ENCODE measurements at regions not wholly inside any gene's neighbourhood (a gene's known extent, or its start where the extent isn't known, plus 50 kb on each side); places are given as distances from the start of the nearest gene placed in this dataset.

DNA sequence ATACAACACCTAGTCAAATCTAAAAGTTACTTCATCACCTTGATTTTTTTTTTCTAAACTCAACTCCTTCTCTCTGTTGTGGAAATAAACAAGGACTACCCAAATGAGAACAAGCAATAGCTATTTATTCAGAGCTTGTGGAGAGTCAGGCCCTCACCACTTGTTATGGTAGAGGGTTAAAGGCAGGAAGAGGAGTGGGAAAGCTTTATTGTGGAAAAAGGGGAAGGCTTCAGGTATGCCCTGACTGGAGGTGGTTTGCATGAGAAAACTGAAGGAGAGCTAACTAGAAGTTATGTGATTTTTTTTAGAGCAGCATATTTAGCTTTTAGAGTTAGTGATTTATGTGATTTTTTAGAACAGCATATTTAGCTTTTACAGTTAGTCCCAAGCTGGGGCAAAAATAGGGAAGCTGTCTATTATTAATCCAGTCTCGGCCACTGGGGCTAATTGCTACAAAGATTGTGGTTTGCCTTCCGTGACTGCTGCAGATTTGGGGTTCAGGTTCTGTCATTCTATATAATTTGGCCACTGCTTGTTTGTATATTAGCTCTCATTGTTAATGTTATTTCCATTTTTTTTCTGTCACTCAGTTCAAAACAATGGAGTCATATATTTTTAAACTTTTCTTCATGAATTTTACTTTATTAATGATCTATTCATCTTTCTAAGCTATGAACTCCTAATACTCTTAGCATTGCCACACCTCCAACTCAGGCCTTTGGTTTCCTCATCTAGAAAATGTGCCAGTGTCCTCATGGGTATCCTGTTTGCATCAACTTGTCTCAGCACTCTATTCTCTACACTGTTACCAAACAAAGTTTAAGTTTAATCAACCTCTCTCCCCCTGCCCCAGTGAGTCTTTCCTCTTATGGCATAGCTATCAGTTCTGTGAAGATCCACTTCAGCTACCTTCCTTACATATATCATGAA lies 713.0 kb downstream of the BRINP3 start:
- Histone ChIP-seq H3K4me3 (ENCODE audit: severe bottlenecking) (no peak overlapping the region), H3K27ac (ENCODE audit: poor library complexity, severe bottlenecking) (no peak overlapping the region), H3K4me1 (ENCODE audit: insufficient read depth, poor library complexity, severe bottlenecking) (no peaks in the 10 kb centered on the region), H3K9me3 (ENCODE audit: severe bottlenecking) (no peaks in the 10 kb centered on the region), H3K27me3 (ENCODE audit: insufficient read depth, poor library complexity, severe bottlenecking) (no peaks in the 10 kb centered on the region), H3K36me3 (ENCODE audit: low read depth) (no peaks in the 10 kb centered on the region)
- TF ChIP-seq, protein P1, sequence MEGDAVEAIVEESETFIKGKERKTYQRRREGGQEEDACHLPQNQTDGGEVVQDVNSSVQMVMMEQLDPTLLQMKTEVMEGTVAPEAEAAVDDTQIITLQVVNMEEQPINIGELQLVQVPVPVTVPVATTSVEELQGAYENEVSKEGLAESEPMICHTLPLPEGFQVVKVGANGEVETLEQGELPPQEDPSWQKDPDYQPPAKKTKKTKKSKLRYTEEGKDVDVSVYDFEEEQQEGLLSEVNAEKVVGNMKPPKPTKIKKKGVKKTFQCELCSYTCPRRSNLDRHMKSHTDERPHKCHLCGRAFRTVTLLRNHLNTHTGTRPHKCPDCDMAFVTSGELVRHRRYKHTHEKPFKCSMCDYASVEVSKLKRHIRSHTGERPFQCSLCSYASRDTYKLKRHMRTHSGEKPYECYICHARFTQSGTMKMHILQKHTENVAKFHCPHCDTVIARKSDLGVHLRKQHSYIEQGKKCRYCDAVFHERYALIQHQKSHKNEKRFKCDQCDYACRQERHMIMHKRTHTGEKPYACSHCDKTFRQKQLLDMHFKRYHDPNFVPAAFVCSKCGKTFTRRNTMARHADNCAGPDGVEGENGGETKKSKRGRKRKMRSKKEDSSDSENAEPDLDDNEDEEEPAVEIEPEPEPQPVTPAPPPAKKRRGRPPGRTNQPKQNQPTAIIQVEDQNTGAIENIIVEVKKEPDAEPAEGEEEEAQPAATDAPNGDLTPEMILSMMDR (IDR thresholded peaks at IDR 0.05; ENCODE audit: poor library complexity, severe bottlenecking): no peak
- no peak for DNase-seq (ENCODE audit: low spot score)
- ATAC-seq (ENCODE audit: low read depth): no peak

DNA sequence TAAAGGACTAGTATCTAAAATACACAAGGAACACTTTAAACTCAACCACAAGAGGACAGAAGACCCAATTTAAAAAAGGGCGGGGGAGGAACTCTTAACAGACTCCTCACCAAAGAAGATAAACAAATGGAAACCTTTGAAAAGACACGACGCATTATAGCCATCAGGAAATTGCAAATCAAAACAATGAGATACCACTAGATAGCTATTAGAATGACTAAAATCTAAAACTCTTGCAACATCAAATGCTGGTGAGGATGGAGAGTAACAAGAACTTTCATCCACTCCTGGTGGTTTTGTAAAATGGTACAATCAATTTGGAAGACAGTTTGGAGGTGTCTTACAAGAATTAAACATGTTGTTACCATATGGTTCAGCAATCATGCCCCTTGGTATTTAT lies 708.2 kb downstream of the BRINP3 start:
- no peaks in the 10 kb centered on the region for H3K9me3 ChIP-seq (ENCODE audit: severe bottlenecking)
- TF ChIP-seq, protein P1 (IDR thresholded peaks at IDR 0.05; ENCODE audit: poor library complexity, severe bottlenecking): no peak
- ATAC-seq (ENCODE audit: low read depth) (no peak), DNase-seq (ENCODE audit: low spot score) (no peak)
- H3K4me1 ChIP-seq (ENCODE audit: insufficient read depth, poor library complexity, severe bottlenecking): no peaks in the 10 kb centered on the region
- no peaks in the 10 kb centered on the region for H3K27me3 ChIP-seq (ENCODE audit: insufficient read depth, poor library complexity, severe bottlenecking)
- no peaks in the 10 kb centered on the region for H3K36me3 ChIP-seq (ENCODE audit: low read depth)
- H3K4me3 ChIP-seq (ENCODE audit: severe bottlenecking): no peak overlapping the region
- H3K27ac ChIP-seq (ENCODE audit: poor library complexity, severe bottlenecking): no peak overlapping the region

DNA sequence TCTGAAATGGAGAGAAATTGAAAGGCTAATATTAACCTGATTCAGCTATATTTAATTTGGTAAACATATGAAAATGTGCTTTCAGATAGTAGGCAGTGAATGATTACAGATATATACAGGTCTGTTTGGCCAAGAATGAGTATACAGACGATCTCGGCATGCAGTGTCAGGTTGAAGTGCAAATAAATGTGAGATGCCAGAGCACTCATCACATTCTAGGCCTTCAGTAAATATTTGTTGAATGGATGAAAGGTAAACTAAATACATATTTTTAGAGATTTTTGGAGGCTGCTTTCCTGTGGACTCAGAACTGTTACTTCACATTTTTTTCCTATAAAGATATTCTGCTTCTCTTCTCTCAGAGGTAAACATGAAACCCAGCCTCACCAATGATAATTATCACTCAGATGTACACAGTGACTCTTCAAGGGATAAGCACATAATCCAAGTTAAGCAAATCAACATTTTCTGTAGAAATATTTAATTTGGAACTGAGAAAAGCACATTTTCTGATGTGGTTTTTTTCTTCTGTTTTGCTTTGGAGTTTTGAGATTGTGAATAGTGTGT lies 702.9 kb downstream of the BRINP3 start:
- DNase-seq (ENCODE audit: low spot score) (no peak), ATAC-seq (ENCODE audit: low read depth) (no peak)
- no peaks in the 10 kb centered on the region for H3K36me3 ChIP-seq (ENCODE audit: low read depth)
- no peak overlapping the region for H3K4me3 ChIP-seq (ENCODE audit: severe bottlenecking)
- TF ChIP-seq, protein P1 (IDR thresholded peaks at IDR 0.05; ENCODE audit: poor library complexity, severe bottlenecking): no peak
- H3K9me3 ChIP-seq (ENCODE audit: severe bottlenecking): no peaks in the 10 kb centered on the region
- no peaks in the 10 kb centered on the region for H3K4me1 ChIP-seq (ENCODE audit: insufficient read depth, poor library complexity, severe bottlenecking)
- no peak overlapping the region for H3K27ac ChIP-seq (ENCODE audit: poor library complexity, severe bottlenecking)
- H3K27me3 ChIP-seq (ENCODE audit: insufficient read depth, poor library complexity, severe bottlenecking): no peaks in the 10 kb centered on the region

DNA sequence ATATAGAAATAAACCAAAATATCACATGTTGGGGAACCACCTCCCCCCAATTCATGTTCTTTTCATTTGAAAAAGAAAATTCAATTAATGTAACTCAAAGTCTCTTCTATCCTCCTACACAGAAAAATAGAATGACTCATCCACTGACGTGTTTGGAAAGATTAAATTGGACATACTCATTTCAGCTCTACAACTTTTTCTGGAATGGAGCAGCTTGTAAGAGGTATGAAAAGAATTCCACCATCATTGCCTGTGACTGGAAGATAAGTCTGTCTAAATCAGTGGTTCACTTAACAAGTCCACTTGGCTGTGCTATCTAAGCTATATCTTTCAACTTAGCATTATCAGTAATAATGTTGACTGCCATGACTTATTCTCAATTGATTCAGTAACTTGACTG lies 702.3 kb downstream of the BRINP3 start:
- DNase-seq (ENCODE audit: low spot score) (no peak), ATAC-seq (ENCODE audit: low read depth) (peak; percentile 33; the same call in 2 of the 3 replicates)
- Histone ChIP-seq H3K27me3 (ENCODE audit: insufficient read depth, poor library complexity, severe bottlenecking) (no peaks in the 10 kb centered on the region), H3K36me3 (ENCODE audit: low read depth) (no peaks in the 10 kb centered on the region), H3K9me3 (ENCODE audit: severe bottlenecking) (no peaks in the 10 kb centered on the region), H3K27ac (ENCODE audit: poor library complexity, severe bottlenecking) (no peak overlapping the region), H3K4me3 (ENCODE audit: severe bottlenecking) (no peak overlapping the region), H3K4me1 (ENCODE audit: insufficient read depth, poor library complexity, severe bottlenecking) (no peaks in the 10 kb centered on the region)
- TF ChIP-seq, protein P1 (IDR thresholded peaks at IDR 0.05; ENCODE audit: poor library complexity, severe bottlenecking): no peak

DNA sequence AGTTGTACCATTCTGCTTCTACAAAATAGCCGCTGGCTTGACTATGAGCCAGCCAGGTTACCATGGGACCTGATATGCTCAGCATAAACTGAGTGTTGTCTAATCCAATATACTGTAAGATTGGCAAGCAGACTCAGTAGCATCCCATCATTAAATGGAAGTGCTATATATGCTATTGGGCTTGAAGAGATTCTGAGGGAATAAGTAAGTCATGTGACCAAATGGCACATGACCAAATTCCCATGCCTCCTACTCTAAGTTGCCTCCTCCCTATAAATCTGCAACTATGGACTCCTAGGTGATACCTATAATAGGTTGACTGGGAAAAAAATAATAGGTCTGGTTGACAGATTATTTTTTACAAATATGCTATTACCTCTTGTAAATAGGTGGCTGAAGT lies 698.6 kb downstream of the BRINP3 start:
- H3K27me3 ChIP-seq (ENCODE audit: insufficient read depth, poor library complexity, severe bottlenecking): no peaks in the 10 kb centered on the region
- H3K4me1 ChIP-seq (ENCODE audit: insufficient read depth, poor library complexity, severe bottlenecking): no peaks in the 10 kb centered on the region
- ATAC-seq (ENCODE audit: low read depth): no peak
- no peaks in the 10 kb centered on the region for H3K36me3 ChIP-seq (ENCODE audit: low read depth)
- no peak for DNase-seq (ENCODE audit: low spot score)
- TF ChIP-seq, protein P1 (IDR thresholded peaks at IDR 0.05; ENCODE audit: poor library complexity, severe bottlenecking): no peak
- H3K4me3 ChIP-seq (ENCODE audit: severe bottlenecking): no peak overlapping the region
- no peaks in the 10 kb centered on the region for H3K9me3 ChIP-seq (ENCODE audit: severe bottlenecking)
- no peak overlapping the region for H3K27ac ChIP-seq (ENCODE audit: poor library complexity, severe bottlenecking)
